ENCODE measurements at regions not wholly inside any gene's neighbourhood (a gene's known extent, or its start where the extent isn't known, plus 50 kb on each side); places are given as distances from the start of the nearest gene placed in this dataset.

- intact Hi-C loops (cut with micrococcal nuclease) = no loop called here
- ChIA-PET POLR2A (no interaction called here), CTCF (interaction anchor here (1.0 to 2.6 kb wide), 3 partner anchors 10 to 13 kb away, joined by 3 to 17 read pairs (median 16); no protein-coding TSS in a partner anchor)
- TF ChIP-seq CTCF (IDR thresholded peaks at IDR 0.05; ENCODE audit: unreplicated experiment) = no peak
- no peaks in the 10 kb centered on the region for H3K36me3 Mint-ChIP-seq (ENCODE audit: insufficient read depth, unreplicated experiment)
- H3K27me3 Mint-ChIP-seq (ENCODE audit: insufficient read depth, unreplicated experiment) = peaks cover 43% of the 10 kb centered on the region
- no peak overlapping the region for H3K4me3 Mint-ChIP-seq (ENCODE audit: unreplicated experiment)
- DNase-seq (ENCODE audit: unreplicated experiment) = no peak
- H3K9me3 Mint-ChIP-seq (ENCODE audit: unreplicated experiment) = peaks cover 10% of the 10 kb centered on the region
- no TSS peak for BruUV-seq (replicated peaks)
- H3K27ac Mint-ChIP-seq (ENCODE audit: low read depth, unreplicated experiment) = no peak overlapping the region
- peaks cover 6% of the 10 kb centered on the region for H3K4me1 Mint-ChIP-seq (ENCODE audit: insufficient read depth, unreplicated experiment)
Observed at GRCh38 chr1:143699731-143700130, 272.1 kb downstream of the FAM72C start.

- Mint-ChIP-seq H3K36me3 (ENCODE audit: insufficient read depth, unreplicated experiment) (no peaks in the 10 kb centered on the region), H3K27me3 (ENCODE audit: insufficient read depth, unreplicated experiment) (peaks cover 43% of the 10 kb centered on the region), H3K4me3 (ENCODE audit: unreplicated experiment) (no peak overlapping the region), H3K9me3 (ENCODE audit: unreplicated experiment) (peaks cover 10% of the 10 kb centered on the region), H3K4me1 (ENCODE audit: insufficient read depth, unreplicated experiment) (peaks cover 6% of the 10 kb centered on the region), H3K27ac (ENCODE audit: low read depth, unreplicated experiment) (no peak overlapping the region)
- ChIA-PET CTCF (interaction anchor here (0.9 to 2.6 kb wide), 4 partner anchors 11 to 72 kb away, joined by 3 to 17 read pairs (median 4); no protein-coding TSS in a partner anchor), POLR2A (interaction anchor here (1.0 kb wide), 1 partner anchor 11 kb away, joined by 3 read pairs; no protein-coding TSS in a partner anchor)
- no TSS peak for BruUV-seq (replicated peaks)
- no peak for DNase-seq (ENCODE audit: unreplicated experiment)
- intact Hi-C loops (cut with micrococcal nuclease) = no loop called here
- TF ChIP-seq CTCF (IDR thresholded peaks at IDR 0.05; ENCODE audit: unreplicated experiment) = no peak
Observed at GRCh38 chr1:143699115-143699514, 272.7 kb downstream of the FAM72C start.

GRCh38 chr1:143698016-143698415 lies 273.8 kb downstream of the FAM72C start:
- H3K27ac Mint-ChIP-seq (ENCODE audit: low read depth, unreplicated experiment) = no peak overlapping the region
- H3K27me3 Mint-ChIP-seq (ENCODE audit: insufficient read depth, unreplicated experiment) = peaks cover 43% of the 10 kb centered on the region
- ChIA-PET POLR2A (interaction anchor here (1.0 kb wide), 1 partner anchor 12 kb away, joined by 3 read pairs; no protein-coding TSS in a partner anchor), CTCF (interaction anchor here (2.6 kb wide), 1 partner anchor 12 kb away, joined by 17 read pairs; no protein-coding TSS in a partner anchor)
- no peaks in the 10 kb centered on the region for H3K36me3 Mint-ChIP-seq (ENCODE audit: insufficient read depth, unreplicated experiment)
- intact Hi-C loops (cut with micrococcal nuclease) = no loop called here
- H3K4me3 Mint-ChIP-seq (ENCODE audit: unreplicated experiment) = no peak overlapping the region
- H3K9me3 Mint-ChIP-seq (ENCODE audit: unreplicated experiment) = peaks cover 10% of the 10 kb centered on the region
- peak; percentile 93 for TF ChIP-seq CTCF (IDR thresholded peaks at IDR 0.05; ENCODE audit: unreplicated experiment)
- H3K4me1 Mint-ChIP-seq (ENCODE audit: insufficient read depth, unreplicated experiment) = peaks cover 6% of the 10 kb centered on the region
- BruUV-seq (replicated peaks) = no TSS peak
- DNase-seq (ENCODE audit: unreplicated experiment) = peak; percentile 76

GRCh38 chr1:143694085-143694484 lies 277.7 kb downstream of the FAM72C start:
- ChIA-PET POLR2A (interaction anchor here (0.6 to 1.4 kb wide), 2 partner anchors 20 to 124 kb away, joined by 3 to 5 read pairs; no protein-coding TSS in a partner anchor), CTCF (interaction anchor here (0.6 to 1.2 kb wide), 3 partner anchors 16 to 407 kb away, joined by 3 to 8 read pairs (median 4); no protein-coding TSS in a partner anchor)
- TF ChIP-seq CTCF (IDR thresholded peaks at IDR 0.05; ENCODE audit: unreplicated experiment) = no peak
- Mint-ChIP-seq H3K9me3 (ENCODE audit: unreplicated experiment) (peaks cover 8% of the 10 kb centered on the region), H3K4me3 (ENCODE audit: unreplicated experiment) (no peak overlapping the region), H3K36me3 (ENCODE audit: insufficient read depth, unreplicated experiment) (no peaks in the 10 kb centered on the region), H3K27me3 (ENCODE audit: insufficient read depth, unreplicated experiment) (peaks cover 32% of the 10 kb centered on the region), H3K4me1 (ENCODE audit: insufficient read depth, unreplicated experiment) (peaks cover 6% of the 10 kb centered on the region), H3K27ac (ENCODE audit: low read depth, unreplicated experiment) (no peak overlapping the region)
- intact Hi-C loops (cut with micrococcal nuclease) = no loop called here
- no peak for DNase-seq (ENCODE audit: unreplicated experiment)
- no TSS peak for BruUV-seq (replicated peaks)
